ENCODE measurements at regions not wholly inside any gene's neighbourhood (a gene's known extent, or its start where the extent isn't known, plus 50 kb on each side); places are given as distances from the start of the nearest gene placed in this dataset.

GRCh38 chr6:159095616-159096015 is 50.8 kb upstream of the TAGAP start:
- H3K27me3 ChIP-seq: no peaks in the 10 kb centered on the region
- no peaks in the 10 kb centered on the region for H3K36me3 ChIP-seq
- no peak for TF ChIP-seq CTCF (IDR thresholded peaks at IDR 0.05)
- no peak for TF ChIP-seq POLR2A (IDR thresholded peaks at IDR 0.05)
- H3K9me3 ChIP-seq: no peaks in the 10 kb centered on the region
- DNase-seq: no peak
- H3K27ac ChIP-seq: no peak overlapping the region
- intact Hi-C loops (cut with DNase I; ENCODE audit: low total_unique reads): no loop called here
- no peaks in the 10 kb centered on the region for H3K4me1 ChIP-seq
- H3K4me3 ChIP-seq: no peak overlapping the region

- Histone ChIP-seq H3K4me3 (no peak overlapping the region), H3K27ac (no peak overlapping the region), H3K4me1 (no peaks in the 10 kb centered on the region), H3K36me3 (no peaks in the 10 kb centered on the region), H3K27me3 (no peaks in the 10 kb centered on the region), H3K9me3 (no peaks in the 10 kb centered on the region)
- intact Hi-C loops (cut with DNase I; ENCODE audit: low total_unique reads): no loop called here
- no peak for DNase-seq
- TF ChIP-seq POLR2A (IDR thresholded peaks at IDR 0.05) (no peak), CTCF (IDR thresholded peaks at IDR 0.05) (no peak)
These were observed 49.9 kb upstream of the TAGAP start for GRCh38 chr6:159094444-159095252.
